A549 (cell line): ENCODE measurements at regions not wholly inside any gene's neighbourhood (a gene's known extent, or its start where the extent isn't known, plus 50 kb on each side); places are given as distances from the start of the nearest gene placed in this dataset.

Experiments used
- ATAC-seq, 2 experiments: fragments of 200-7000 bp in 1 of 2; fragments of >200 bp in 1 of 2; cut with Nextera tagmentation in 1 of 2; cut with Tn5 transposase in 1 of 2; 3 replicates each; pipeline versions ENCODE4 v1.8.0 to v1.9.1; 2018 to 2020; ENCODE audit warnings: mild to moderate bottlenecking in 1 of 2, moderate library complexity in 1 of 2
- CTCF ChIA-PET: fragments of 300-600 bp; sonication (Branson Sonifier 250); formaldehyde crosslinking; extraction: SDS; loops from one replicate; lab custom pipeline; 2021; ENCODE audit warnings: antibody characterized with exemption, inconsistent platforms; lab: Yijun Ruan, JAX
- POLR2A ChIA-PET: fragments of 350-600 bp; formaldehyde crosslinking; extraction: SDS; loops from one replicate; lab custom pipeline; 2021; ENCODE audit warnings: antibody characterized with exemption, inconsistent platforms; lab: Yijun Ruan, JAX
- DNase-seq, 2 experiments: peaks; one replicate each; pipeline versions ENCODE4 v3.0.0 to v3.0.0-alpha.2; 2011 to 2016; ENCODE audit warnings: low read depth in 1 of 2, low spot score in 1 of 2
- FAIRE-seq: peaks from 2 replicates; lab custom pipeline; 2011; peaks lifted over from hg19 to GRCh38; lab: Jason Lieb, UNC
- H3K27ac ChIP-seq, 2 experiments: fragments of >200 bp; sonication (Bioruptor Twin); formaldehyde crosslinking; 3 replicates each; pipeline ENCODE4 v1.5.1; 2016 to 2017
- H3K4me1 ChIP-seq: fragments of >200 bp; sonication (Bioruptor Twin); formaldehyde crosslinking; 3 replicates; pipeline ENCODE4 v1.6.1; 2016
- H3K4me2 ChIP-seq: fragments of >200 bp; sonication (Bioruptor Twin); formaldehyde crosslinking; 3 replicates; pipeline ENCODE4 v1.6.1; 2016
- H3K4me3 ChIP-seq: fragments of >200 bp; sonication (Bioruptor Twin); formaldehyde crosslinking; 3 replicates; pipeline ENCODE4 v1.5.1; 2016
- H3K9me3 ChIP-seq: fragments of >200 bp; sonication (Bioruptor Twin); formaldehyde crosslinking; 3 replicates; pipeline ENCODE4 v1.6.1; 2016
- CHD2 ChIP-seq: fragments of 150-350 bp; IDR thresholded peaks from 2 replicates; pipeline ENCODE4 v1.6.1; 2014; ENCODE audit warnings: low read length; ENCODE audit not compliant: partially characterized antibody
- CHD4 ChIP-seq: fragments of 200-600 bp; sonication (generic); IDR thresholded peaks from 2 replicates; pipeline ENCODE4 v1.6.1; 2016; ENCODE audit warnings: antibody characterized with exemption, mild to moderate bottlenecking, borderline replicate concordance
- EHF ChIP-seq: fragments of 250-450 bp; sonication (Bioruptor Pico); IDR thresholded peaks from 2 replicates; pipeline ENCODE4 v1.5.0; 2020; ENCODE audit warnings: mild to moderate bottlenecking
- FOSB ChIP-seq: fragments of 250-450 bp; sonication (Bioruptor Pico); IDR thresholded peaks from 2 replicates; pipeline ENCODE4 v1.5.0; 2020; ENCODE audit warnings: mild to moderate bottlenecking, moderate library complexity
- HOXA7 ChIP-seq: fragments of 250-450 bp; sonication (Bioruptor Pico); IDR thresholded peaks from 2 replicates; pipeline ENCODE4 v1.5.0; 2020; ENCODE audit warnings: mild to moderate bottlenecking, moderate library complexity
- MYC ChIP-seq: IDR thresholded peaks from 2 replicates; pipeline ENCODE4 v1.6.1; 2012; ENCODE audit warnings: mild to moderate bottlenecking, inconsistent platforms, low read length, improper control_type of control experiment, borderline replicate concordance
- NR3C1 ChIP-seq: fragments of >200 bp; sonication (Bioruptor Twin); formaldehyde crosslinking; IDR thresholded peaks from 3 replicates; pipeline ENCODE4 v1.6.1; 2017
- PHF8 ChIP-seq: fragments of 200-600 bp; sonication (generic); IDR thresholded peaks from 2 replicates; pipeline ENCODE4 v1.6.1; 2016; ENCODE audit warnings: low read depth, mild to moderate bottlenecking, antibody characterized with exemption, moderate library complexity, borderline replicate concordance
- RARB ChIP-seq: fragments of 250-450 bp; sonication (Bioruptor Pico); IDR thresholded peaks from 2 replicates; pipeline ENCODE4 v1.8.0; 2021; ENCODE audit warnings: mild to moderate bottlenecking, moderate library complexity
- SMC3 ChIP-seq: fragments of >200 bp; sonication (Bioruptor Twin); formaldehyde crosslinking; IDR thresholded peaks from 3 replicates; pipeline ENCODE4 v1.6.1; 2018; ENCODE audit warnings: inconsistent platforms
- TP53 ChIP-seq: fragments of 250-450 bp; sonication (Bioruptor Pico); IDR thresholded peaks from 2 replicates; pipeline ENCODE4 v1.5.0; 2021; ENCODE audit warnings: mild to moderate bottlenecking, moderate library complexity
- ZC3H11A ChIP-seq: fragments of 450-650 bp; IDR thresholded peaks from 2 replicates; pipeline ENCODE4 v1.6.1; 2014; ENCODE audit warnings: antibody characterized with exemption, mild to moderate bottlenecking
- WGBS: methylation state at CpG from one replicate; pipeline ENCODE4 v1.1.6; 2017; ENCODE audit errors: missing lambda C conversion rate; 5-methylcytosine and 5-hydroxymethylcytosine counted together
- TF ChIP-seq, protein P1 (sequence below): fragments of 450-650 bp; IDR thresholded peaks from 2 replicates; pipeline ENCODE4 v1.6.1; 2014; ENCODE audit warnings: antibody characterized with exemption
- TF ChIP-seq, protein P2 (sequence below): fragments of 250-450 bp; sonication (Bioruptor Pico); IDR thresholded peaks from 2 replicates; pipeline ENCODE4 v1.5.0; 2021; ENCODE audit warnings: mild to moderate bottlenecking, moderate library complexity, borderline replicate concordance
- TF ChIP-seq, protein P3 (sequence below): fragments of >200 bp; sonication (Bioruptor Twin); formaldehyde crosslinking; IDR thresholded peaks from 3 replicates; pipeline ENCODE4 v1.5.1; 2016
- TF ChIP-seq, protein P4 (sequence below): fragments of >200 bp; sonication (Bioruptor Twin); formaldehyde crosslinking; IDR thresholded peaks from 3 replicates; pipeline ENCODE4 v1.6.1; 2016
- TF ChIP-seq, protein P5 (sequence below): fragments of 200-600 bp; sonication (generic); IDR thresholded peaks from 2 replicates; pipeline ENCODE4 v1.6.1; 2016; ENCODE audit warnings: antibody characterized with exemption, mild to moderate bottlenecking, moderate library complexity
- TF ChIP-seq, protein P6 (sequence below): fragments of >200 bp; sonication (Bioruptor Twin); formaldehyde crosslinking; IDR thresholded peaks from 2 replicates; pipeline ENCODE4 v1.6.1; 2016

DNA sequence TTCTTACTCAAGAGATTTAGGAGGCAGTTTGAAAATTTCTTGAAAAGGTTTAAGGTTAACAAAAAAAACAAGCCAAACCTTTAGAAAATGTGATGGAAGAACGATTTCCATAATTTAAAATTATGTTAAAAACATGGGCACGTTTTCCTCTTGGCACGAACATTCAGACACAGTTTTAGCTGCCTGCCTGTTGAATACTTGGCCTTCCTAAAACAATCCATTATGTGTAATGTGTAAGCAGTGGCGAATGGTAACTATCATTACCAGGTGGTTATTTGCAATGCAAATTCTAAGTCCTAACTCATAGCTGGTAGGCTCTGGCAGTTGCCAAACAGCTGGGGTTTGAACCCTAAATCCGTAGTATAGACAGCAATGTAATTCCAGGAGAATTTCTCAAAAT, 1425.7 kb upstream of the SLC10A2 start:
- FAIRE-seq (no peak), DNase-seq (no peak), ATAC-seq (no peak)
- TF ChIP-seq CHD2 (no peak), FOSB (CRISPR knock-in tag) (no peak)
- 1% methylated on average over 5 of the region's 5 CpGs for WGBS
- no peak overlapping the region for H3K27ac ChIP-seq
- ChIA-PET POLR2A (no interaction called here), CTCF (no interaction called here)
- H3K4me2 ChIP-seq, result no peak overlapping the region
- no peak overlapping the region for H3K4me3 ChIP-seq
- no peaks in the 10 kb centered on the region for H3K9me3 ChIP-seq
- no peaks in the 10 kb centered on the region for H3K4me1 ChIP-seq

DNA sequence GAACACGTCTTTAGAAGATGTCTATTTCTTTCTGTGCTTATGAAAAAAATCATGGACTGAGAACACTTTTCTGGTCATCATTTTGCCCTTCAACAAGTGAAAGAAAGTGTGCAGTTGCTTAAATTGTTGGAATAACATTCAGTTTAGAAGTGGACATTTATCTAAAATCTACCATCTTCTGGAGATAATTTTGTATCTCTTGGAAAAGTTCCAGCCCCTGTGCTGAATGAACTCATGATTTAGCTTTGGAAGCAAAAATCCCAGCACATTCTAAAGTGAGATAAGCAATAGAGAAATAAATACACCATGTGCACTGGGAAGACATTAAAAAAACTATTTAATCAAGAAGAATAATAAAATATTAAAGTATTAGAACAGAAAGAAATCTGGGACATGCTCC, 1420.8 kb upstream of the SLC10A2 start:
- DNase-seq (no peak), FAIRE-seq (no peak), ATAC-seq (no peak)
- H3K9me3 ChIP-seq, result no peaks in the 10 kb centered on the region
- ChIA-PET CTCF (no interaction called here), POLR2A (no interaction called here)
- no peak overlapping the region for H3K27ac ChIP-seq
- H3K4me1 ChIP-seq, result no peaks in the 10 kb centered on the region
- WGBS, result 0% methylated on average over 1 of the region's 1 CpG
- TF ChIP-seq TP53 (CRISPR knock-in tag), result no peak
- TF ChIP-seq, protein P1, sequence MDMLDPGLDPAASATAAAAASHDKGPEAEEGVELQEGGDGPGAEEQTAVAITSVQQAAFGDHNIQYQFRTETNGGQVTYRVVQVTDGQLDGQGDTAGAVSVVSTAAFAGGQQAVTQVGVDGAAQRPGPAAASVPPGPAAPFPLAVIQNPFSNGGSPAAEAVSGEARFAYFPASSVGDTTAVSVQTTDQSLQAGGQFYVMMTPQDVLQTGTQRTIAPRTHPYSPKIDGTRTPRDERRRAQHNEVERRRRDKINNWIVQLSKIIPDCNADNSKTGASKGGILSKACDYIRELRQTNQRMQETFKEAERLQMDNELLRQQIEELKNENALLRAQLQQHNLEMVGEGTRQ, result no peak
- no peak for TF ChIP-seq FOSB (CRISPR knock-in tag)
- no peak for TF ChIP-seq HOXA7 (CRISPR knock-in tag)
- no peak for TF ChIP-seq CHD4
- no peak for TF ChIP-seq PHF8
- TF ChIP-seq, protein P2, sequence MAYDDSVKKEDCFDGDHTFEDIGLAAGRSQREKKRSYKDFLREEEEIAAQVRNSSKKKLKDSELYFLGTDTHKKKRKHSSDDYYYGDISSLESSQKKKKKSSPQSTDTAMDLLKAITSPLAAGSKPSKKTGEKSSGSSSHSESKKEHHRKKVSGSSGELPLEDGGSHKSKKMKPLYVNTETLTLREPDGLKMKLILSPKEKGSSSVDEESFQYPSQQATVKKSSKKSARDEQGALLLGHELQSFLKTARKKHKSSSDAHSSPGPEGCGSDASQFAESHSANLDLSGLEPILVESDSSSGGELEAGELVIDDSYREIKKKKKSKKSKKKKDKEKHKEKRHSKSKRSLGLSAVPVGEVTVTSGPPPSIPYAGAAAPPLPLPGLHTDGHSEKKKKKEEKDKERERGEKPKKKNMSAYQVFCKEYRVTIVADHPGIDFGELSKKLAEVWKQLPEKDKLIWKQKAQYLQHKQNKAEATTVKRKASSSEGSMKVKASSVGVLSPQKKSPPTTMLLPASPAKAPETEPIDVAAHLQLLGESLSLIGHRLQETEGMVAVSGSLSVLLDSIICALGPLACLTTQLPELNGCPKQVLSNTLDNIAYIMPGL, result no peak
- no peak for TF ChIP-seq MYC
- TF ChIP-seq, protein P3, sequence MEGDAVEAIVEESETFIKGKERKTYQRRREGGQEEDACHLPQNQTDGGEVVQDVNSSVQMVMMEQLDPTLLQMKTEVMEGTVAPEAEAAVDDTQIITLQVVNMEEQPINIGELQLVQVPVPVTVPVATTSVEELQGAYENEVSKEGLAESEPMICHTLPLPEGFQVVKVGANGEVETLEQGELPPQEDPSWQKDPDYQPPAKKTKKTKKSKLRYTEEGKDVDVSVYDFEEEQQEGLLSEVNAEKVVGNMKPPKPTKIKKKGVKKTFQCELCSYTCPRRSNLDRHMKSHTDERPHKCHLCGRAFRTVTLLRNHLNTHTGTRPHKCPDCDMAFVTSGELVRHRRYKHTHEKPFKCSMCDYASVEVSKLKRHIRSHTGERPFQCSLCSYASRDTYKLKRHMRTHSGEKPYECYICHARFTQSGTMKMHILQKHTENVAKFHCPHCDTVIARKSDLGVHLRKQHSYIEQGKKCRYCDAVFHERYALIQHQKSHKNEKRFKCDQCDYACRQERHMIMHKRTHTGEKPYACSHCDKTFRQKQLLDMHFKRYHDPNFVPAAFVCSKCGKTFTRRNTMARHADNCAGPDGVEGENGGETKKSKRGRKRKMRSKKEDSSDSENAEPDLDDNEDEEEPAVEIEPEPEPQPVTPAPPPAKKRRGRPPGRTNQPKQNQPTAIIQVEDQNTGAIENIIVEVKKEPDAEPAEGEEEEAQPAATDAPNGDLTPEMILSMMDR, result no peak
- TF ChIP-seq, protein P4, sequence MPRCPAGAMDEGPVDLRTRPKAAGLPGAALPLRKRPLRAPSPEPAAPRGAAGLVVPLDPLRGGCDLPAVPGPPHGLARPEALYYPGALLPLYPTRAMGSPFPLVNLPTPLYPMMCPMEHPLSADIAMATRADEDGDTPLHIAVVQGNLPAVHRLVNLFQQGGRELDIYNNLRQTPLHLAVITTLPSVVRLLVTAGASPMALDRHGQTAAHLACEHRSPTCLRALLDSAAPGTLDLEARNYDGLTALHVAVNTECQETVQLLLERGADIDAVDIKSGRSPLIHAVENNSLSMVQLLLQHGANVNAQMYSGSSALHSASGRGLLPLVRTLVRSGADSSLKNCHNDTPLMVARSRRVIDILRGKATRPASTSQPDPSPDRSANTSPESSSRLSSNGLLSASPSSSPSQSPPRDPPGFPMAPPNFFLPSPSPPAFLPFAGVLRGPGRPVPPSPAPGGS, result no peak
- TF ChIP-seq, protein P5, sequence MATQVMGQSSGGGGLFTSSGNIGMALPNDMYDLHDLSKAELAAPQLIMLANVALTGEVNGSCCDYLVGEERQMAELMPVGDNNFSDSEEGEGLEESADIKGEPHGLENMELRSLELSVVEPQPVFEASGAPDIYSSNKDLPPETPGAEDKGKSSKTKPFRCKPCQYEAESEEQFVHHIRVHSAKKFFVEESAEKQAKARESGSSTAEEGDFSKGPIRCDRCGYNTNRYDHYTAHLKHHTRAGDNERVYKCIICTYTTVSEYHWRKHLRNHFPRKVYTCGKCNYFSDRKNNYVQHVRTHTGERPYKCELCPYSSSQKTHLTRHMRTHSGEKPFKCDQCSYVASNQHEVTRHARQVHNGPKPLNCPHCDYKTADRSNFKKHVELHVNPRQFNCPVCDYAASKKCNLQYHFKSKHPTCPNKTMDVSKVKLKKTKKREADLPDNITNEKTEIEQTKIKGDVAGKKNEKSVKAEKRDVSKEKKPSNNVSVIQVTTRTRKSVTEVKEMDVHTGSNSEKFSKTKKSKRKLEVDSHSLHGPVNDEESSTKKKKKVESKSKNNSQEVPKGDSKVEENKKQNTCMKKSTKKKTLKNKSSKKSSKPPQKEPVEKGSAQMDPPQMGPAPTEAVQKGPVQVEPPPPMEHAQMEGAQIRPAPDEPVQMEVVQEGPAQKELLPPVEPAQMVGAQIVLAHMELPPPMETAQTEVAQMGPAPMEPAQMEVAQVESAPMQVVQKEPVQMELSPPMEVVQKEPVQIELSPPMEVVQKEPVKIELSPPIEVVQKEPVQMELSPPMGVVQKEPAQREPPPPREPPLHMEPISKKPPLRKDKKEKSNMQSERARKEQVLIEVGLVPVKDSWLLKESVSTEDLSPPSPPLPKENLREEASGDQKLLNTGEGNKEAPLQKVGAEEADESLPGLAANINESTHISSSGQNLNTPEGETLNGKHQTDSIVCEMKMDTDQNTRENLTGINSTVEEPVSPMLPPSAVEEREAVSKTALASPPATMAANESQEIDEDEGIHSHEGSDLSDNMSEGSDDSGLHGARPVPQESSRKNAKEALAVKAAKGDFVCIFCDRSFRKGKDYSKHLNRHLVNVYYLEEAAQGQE, result no peak
- TF ChIP-seq EHF (CRISPR knock-in tag), result no peak
- TF ChIP-seq ZC3H11A, result no peak
- TF ChIP-seq RARB (CRISPR knock-in tag), result no peak
- TF ChIP-seq SMC3, result no peak
- no peak for TF ChIP-seq NR3C1
- TF ChIP-seq, protein P6, sequence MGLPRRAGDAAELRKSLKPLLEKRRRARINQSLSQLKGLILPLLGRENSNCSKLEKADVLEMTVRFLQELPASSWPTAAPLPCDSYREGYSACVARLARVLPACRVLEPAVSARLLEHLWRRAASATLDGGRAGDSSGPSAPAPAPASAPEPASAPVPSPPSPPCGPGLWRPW, result no peak
- no peak for TF ChIP-seq CHD2
- H3K4me3 ChIP-seq, result no peak overlapping the region
- no peak overlapping the region for H3K4me2 ChIP-seq
